RCC 7860 (cell line): ENCODE measurements at regions not wholly inside any gene's neighbourhood (a gene's known extent, or its start where the extent isn't known, plus 50 kb on each side); places are given as distances from the start of the nearest gene placed in this dataset.
A peak's percentile ranks its signal among the peaks of the same experiment; 100 is the strongest.
"Not testable (repeated sequence)": the region's sequence is repeated elsewhere in the genome, so short reads cannot be mapped to it uniquely, and the experiment has no call there.

Source experiments
- DNase-seq: peaks from one replicate; pipeline ENCODE4 v3.0.0-alpha.2; 2015; ENCODE audit warnings: low spot score
- FAIRE-seq: peaks from 2 replicates; lab custom pipeline; 2012; peaks lifted over from hg19 to GRCh38; lab: Jason Lieb, UNC

DNA sequence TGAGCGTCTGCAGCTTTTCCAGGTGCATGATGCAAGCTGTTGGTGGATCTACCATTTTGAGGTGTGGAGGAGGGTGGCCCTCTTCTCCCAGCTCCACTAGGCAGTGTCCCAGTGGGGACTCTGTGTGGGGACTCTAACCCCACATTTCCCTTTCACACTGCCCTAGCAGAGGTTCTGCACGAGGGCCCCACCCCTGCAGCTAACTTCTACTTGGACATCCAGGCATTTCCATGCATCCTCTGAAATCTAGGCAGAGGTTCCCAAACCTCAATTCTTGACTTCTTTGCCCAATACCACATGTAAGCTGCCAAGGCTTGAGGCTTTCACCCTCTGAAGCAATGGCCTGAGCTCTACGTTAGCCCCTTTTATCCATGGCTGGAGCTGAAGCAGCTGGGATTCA is 61.4 kb upstream of the HGFAC start:
- not testable (repeated sequence) for DNase-seq, FAIRE-seq

- FAIRE-seq, DNase-seq: not testable (repeated sequence)
These were observed 60.6 kb upstream of the HGFAC start for GRCh38 chr4:3381208-3381607.

DNA sequence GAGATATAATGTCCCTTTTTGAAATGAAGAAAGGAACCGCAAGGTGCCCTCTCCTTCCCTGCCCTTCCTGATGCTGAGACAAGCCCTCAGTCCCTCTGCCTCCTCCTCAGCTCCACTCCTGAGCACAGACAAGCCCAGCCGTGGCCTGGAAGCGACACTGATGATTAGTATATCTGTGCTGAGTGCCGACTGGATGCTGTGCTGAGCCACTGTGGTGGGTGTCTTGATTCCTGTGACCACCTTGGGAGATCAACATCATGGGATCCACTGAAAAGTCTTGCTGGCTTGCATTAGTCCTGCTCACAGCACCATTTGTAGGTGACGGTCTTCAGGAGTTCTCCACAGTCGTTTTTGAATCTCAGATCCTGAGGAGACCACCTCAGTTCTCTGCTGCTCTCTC is 59.5 kb upstream of the HGFAC start:
- no peak for FAIRE-seq

DNA sequence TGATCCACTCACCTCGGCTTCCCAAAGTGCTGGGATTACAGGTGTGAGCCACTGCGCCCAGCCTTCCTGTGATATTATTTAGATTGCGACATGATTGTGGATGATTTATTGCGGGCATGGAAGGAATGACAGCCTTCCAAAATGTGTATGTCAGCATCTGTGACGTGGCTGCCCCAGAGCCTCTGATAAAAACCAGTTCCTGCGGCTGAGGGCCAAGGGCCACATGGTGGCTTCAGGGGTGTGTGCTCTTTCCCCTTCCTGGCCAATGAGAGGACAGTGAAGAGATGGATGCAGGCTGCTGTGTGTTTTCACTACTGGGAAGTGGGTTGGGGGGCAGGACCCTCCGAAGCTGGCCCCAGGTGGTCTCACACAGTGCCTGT is 57.4 kb upstream of the HGFAC start:
- DNase-seq (no peak), FAIRE-seq (no peak)

More for the DNA sequence above, 59.5 kb upstream of the HGFAC start:
- DNase-seq = no peak

GRCh38 chr4:3384771-3385710 is 56.7 kb upstream of the HGFAC start:
- no peak for FAIRE-seq
- no peak for DNase-seq

GRCh38 chr4:3385711-3386420 is 55.9 kb upstream of the HGFAC start:
- DNase-seq = no peak

DNA sequence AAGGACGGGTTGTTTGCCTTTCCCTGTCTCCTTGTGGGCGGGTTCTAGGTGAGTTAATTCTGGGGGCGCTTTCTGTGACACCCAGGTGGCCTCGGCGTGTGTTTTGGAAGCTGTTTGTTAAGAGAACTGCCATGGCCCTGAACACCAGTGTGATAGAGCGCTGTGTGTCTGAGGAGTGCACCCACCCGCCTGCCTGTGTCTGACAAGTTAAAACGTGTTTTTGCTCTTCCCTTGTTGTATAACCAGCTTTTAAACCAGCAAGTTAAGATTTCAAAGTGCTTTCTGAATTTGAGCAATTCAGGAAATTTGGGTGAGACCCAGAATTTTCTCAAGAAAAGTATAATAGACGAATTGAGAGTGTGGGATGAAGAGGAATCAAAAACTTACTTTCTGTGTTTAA is 55.2 kb upstream of the HGFAC start:
- no peak for FAIRE-seq
- DNase-seq = no peak

More at GRCh38 chr4:3385711-3386420, 55.9 kb upstream of the HGFAC start:
- FAIRE-seq = no peak

GRCh38 chr4:3387154-3387942 is 54.4 kb upstream of the HGFAC start:
- DNase-seq (no peak), FAIRE-seq (no peak)

DNA sequence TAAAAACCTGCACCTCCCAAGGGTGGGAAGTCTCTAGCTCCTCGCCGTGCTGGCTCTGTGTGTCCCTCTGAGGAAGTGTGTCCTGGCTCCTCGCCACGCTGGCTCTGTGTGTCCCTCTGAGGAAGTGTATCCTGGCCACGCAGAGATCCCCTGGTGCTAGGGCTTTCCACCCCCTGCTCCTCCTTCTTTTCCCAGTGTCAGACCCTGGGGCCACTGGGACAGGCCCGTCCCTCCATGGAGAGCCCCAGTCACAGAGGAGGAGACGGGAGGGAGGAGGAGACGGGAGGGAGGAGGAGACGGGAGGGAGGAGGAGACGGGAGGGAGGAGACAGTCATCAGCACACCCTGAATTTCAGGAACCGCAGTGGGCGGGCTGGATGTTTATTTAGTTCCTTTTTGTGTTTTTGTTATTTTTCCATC is 53.8 kb upstream of the HGFAC start:
- DNase-seq (peak; percentile 96), FAIRE-seq (peak; percentile 96)

DNA sequence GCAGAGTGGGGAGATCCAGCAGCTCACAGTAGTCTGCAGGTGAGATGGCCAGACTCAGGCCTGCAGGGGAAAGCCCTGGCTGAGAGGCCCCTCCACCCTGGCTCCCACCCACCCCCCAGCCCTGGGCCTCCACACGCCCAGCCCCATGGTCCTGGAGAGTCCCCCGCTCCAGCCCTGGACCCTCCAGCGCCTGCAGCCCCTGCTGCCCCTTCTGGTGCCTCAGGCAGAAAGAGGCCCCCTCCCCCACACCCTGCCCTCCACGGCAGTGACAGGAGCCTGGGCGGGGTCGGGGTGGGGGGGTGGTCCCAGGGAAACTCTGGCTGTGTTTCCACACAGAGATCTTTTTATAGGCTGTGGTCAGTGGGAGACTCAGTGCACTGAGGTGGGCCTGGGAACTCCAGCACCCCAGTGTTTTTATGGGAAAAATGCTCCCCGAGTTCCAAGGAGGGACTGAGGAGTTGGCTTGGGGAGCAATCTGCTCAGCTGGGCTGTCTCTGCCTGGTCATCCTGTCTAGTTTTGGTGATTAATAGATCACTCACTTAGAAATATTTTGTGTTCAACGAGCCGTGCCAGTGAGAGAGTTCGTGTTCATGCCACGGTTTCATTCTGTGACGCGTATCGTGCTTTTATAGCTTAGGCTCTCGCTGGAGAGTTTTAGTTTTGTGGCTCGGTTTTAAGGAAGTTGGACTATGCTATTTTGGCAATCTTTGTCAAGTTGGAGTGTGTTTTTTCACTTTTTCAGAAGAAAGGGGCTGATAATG is 53.1 kb upstream of the HGFAC start:
- DNase-seq (peak; percentile 92), FAIRE-seq (peak; percentile 98)

DNA sequence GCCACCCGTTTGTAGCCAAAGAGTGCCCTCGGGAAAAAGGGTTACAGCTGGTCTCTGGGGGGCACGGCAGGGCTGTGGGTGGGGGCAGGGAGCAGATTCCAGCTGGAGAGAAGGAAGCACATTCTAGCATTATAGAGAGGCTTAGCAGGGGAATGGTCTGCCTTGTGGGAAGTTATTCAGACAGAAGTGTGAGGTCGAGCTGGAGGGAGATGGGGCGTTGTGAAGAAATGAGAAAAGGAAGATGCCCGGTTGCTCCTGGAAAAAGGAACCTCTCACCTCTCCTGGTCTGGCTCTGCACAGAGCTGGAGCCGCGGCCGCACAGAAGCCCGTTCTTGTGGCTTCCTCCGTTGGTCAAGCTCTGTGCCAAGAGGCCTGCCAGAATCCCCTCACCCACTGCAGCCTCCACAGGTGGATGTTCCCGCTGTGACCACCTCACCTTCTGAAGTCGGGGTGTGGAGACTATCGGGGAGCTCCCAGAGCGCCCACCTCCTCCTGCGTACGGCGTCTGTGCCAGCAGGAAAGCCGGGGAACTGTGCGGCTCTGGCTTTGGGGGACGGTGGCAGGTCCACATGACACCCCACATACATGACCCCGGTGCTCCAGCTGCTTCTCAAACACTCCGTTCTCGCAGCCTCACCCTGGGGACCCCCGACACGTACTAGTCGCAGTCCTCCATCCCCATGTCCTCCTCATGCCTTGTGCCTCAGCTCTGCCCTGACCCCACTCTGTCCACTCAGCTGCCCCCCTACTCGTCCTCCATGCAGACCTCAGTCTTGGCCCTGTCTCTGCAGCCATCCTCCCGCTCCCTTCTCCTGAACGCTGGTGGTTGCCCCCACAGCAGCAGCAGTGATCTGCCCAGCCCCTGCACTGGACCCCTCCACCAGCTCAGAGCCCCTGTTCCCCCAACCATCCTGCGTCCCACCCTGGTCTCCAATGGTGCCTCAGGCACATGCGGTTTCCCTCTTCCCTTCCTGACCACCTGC is 52.2 kb upstream of the HGFAC start:
- DNase-seq (no peak), FAIRE-seq (no peak)

DNA sequence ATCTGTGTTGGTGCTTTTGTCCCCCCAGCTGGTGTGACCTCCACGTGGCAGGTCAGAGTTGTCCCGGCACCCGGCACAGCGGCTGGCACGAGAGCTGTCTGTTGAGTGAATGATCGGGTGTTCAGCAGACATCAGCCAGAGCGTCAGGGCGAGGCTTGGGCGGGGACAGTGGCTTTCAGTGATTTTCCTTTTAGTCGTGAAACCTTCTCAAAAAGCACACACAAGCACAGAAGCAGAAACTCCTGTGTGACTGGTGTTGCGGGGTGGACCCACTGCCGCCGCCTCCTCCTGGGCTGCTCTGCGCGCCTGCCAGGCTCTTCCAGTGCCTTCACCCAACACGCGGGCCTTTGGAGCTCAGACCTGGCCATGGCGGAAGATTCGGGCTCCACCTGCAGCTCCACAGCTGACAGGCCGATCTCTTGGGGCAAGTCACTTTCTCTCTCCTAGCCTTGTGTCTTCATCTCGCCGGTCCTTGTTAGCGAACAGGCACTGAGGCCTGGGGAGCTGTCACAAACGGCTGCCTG is 51.4 kb upstream of the HGFAC start:
- FAIRE-seq = no peak

DNA sequence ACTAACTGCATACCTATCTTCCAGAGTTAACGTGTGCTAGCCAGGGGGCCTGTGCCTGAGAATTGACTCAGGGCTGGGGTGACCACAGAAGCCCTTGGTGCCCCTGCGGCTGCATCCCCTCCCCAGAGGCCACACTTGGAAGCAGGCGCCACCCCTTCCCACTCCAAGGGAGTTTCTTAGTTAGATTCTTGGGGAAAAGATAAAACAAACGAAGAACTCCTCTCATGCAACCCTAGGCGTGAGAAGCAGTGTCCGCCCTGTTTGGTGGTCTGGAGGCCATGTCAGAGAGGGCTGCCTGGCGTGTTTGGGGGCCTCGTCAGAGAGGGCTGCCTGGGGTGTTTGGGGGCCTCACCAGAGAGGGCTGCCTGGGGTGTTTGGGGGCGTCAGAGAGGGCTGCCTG is 50.3 kb upstream of the HGFAC start:
- peak; percentile 90 for FAIRE-seq
- DNase-seq = peak; percentile 64

More for the DNA sequence above, 51.4 kb upstream of the HGFAC start:
- no peak for DNase-seq
